Cardiac fibroblast (primary cell): ENCODE measurements at regions not wholly inside any gene's neighbourhood (a gene's known extent, or its start where the extent isn't known, plus 50 kb on each side); places are given as distances from the start of the nearest gene placed in this dataset.
A peak's percentile ranks its signal among the peaks of the same experiment; 100 is the strongest.

ENCODE experiments used
- DNase-seq, 2 donors: peaks; one replicate each; pipeline versions ENCODE4 v3.0.0 to v3.0.0-alpha.2; 2010; ENCODE audit warnings: low read depth in 2 of 2
- H3K4me3 ChIP-seq, 2 donors: replicated peaks in 1 of 2; 1 replicate in 1 of 2; 2 replicates in 1 of 2; pipeline ENCODE4 v1.5.1; 2011; ENCODE audit warnings: low read depth in 2 of 2, low read length in 2 of 2, mild to moderate bottlenecking in 2 of 2, moderate library complexity in 1 of 2
- CTCF ChIP-seq: IDR thresholded peaks from one replicate; pipeline ENCODE4 v1.5.1; 2011; ENCODE audit warnings: low read depth, mild to moderate bottlenecking, low read length, inconsistent platforms

GRCh38 chr2:51469102-51469501 is 437.2 kb upstream of the NRXN1 start:
- H3K4me3 ChIP-seq, result no peak overlapping the region
- DNase-seq, result no peak
- no peak for TF ChIP-seq CTCF

GRCh38 chr2:51465326-51465725 is 433.4 kb upstream of the NRXN1 start:
- no peak overlapping the region for H3K4me3 ChIP-seq
- TF ChIP-seq CTCF, result no peak
- DNase-seq, result no peak

- TF ChIP-seq CTCF, result no peak
- DNase-seq, result no peak
- H3K4me3 ChIP-seq, result no peak overlapping the region
These were observed 422.2 kb upstream of the NRXN1 start for GRCh38 chr2:51454177-51454576.

GRCh38 chr2:51448911-51449310 is 417.0 kb upstream of the NRXN1 start:
- TF ChIP-seq CTCF, result no peak
- H3K4me3 ChIP-seq, result no peak overlapping the region
- DNase-seq, result no peak

- TF ChIP-seq CTCF, result no peak
- peak in 1 of 2 donors; percentile 3 for DNase-seq
These were observed 409.9 kb upstream of the NRXN1 start for GRCh38 chr2:51441786-51442185.

GRCh38 chr2:51424418-51424817 is 392.5 kb upstream of the NRXN1 start:
- DNase-seq, result peak in 1 of 2 donors; percentile 14
- TF ChIP-seq CTCF, result no peak
- no peak overlapping the region for H3K4me3 ChIP-seq

More at GRCh38 chr2:51441786-51442185, 409.9 kb upstream of the NRXN1 start:
- no peak overlapping the region for H3K4me3 ChIP-seq

- TF ChIP-seq CTCF, result no peak
- DNase-seq, result no peak
These were observed 388.6 kb upstream of the NRXN1 start for GRCh38 chr2:51420511-51420910.

More at GRCh38 chr2:51420511-51420910, 388.6 kb upstream of the NRXN1 start:
- H3K4me3 ChIP-seq, result no peak overlapping the region
